ENCODE measurements at regions not wholly inside any gene's neighbourhood (a gene's known extent, or its start where the extent isn't known, plus 50 kb on each side); places are given as distances from the start of the nearest gene placed in this dataset.

GRCh38 chr12:83389237-83389996 is 702.7 kb downstream of the TMTC2 start:
- no peak overlapping the region for H3K4me3 ChIP-seq
- TF ChIP-seq CTCF (IDR thresholded peaks at IDR 0.05) = no peak
- no peaks in the 10 kb centered on the region for H3K36me3 ChIP-seq (ENCODE audit: low read depth)
- H3K9me3 ChIP-seq = no peaks in the 10 kb centered on the region
- H3K4me1 ChIP-seq (ENCODE audit: low read depth) = no peaks in the 10 kb centered on the region
- peak; percentile 58 for ATAC-seq
- peak; percentile 39 to 45 (median 41) for DNase-seq
- intact Hi-C loops (cut with DNase I, micrococcal nuclease) = no loop called here

GRCh38 chr12:83388551-83388950 is 701.8 kb downstream of the TMTC2 start:
- H3K9me3 ChIP-seq = no peaks in the 10 kb centered on the region
- ATAC-seq = no peak
- H3K4me3 ChIP-seq = no peak overlapping the region
- no peaks in the 10 kb centered on the region for H3K36me3 ChIP-seq (ENCODE audit: low read depth)
- no peaks in the 10 kb centered on the region for H3K4me1 ChIP-seq (ENCODE audit: low read depth)
- no peak for TF ChIP-seq CTCF (IDR thresholded peaks at IDR 0.05)
- no peak for DNase-seq
- intact Hi-C loops (cut with DNase I, micrococcal nuclease) = no loop called here

- no peaks in the 10 kb centered on the region for H3K4me1 ChIP-seq (ENCODE audit: low read depth)
- no peak for ATAC-seq
- H3K9me3 ChIP-seq = no peaks in the 10 kb centered on the region
- intact Hi-C loops (cut with DNase I, micrococcal nuclease) = no loop called here
- DNase-seq = no peak
- no peaks in the 10 kb centered on the region for H3K36me3 ChIP-seq (ENCODE audit: low read depth)
- H3K4me3 ChIP-seq = no peak overlapping the region
- no peak for TF ChIP-seq CTCF (IDR thresholded peaks at IDR 0.05)
These were observed 700.0 kb downstream of the TMTC2 start for GRCh38 chr12:83386527-83387264.

- Histone ChIP-seq H3K4me3 (no peak overlapping the region), H3K36me3 (ENCODE audit: low read depth) (no peaks in the 10 kb centered on the region), H3K9me3 (no peaks in the 10 kb centered on the region), H3K4me1 (ENCODE audit: low read depth) (no peaks in the 10 kb centered on the region)
- no peak for ATAC-seq
- intact Hi-C loops (cut with DNase I, micrococcal nuclease) = no loop called here
- DNase-seq = no peak
- no peak for TF ChIP-seq CTCF (IDR thresholded peaks at IDR 0.05)
These were observed 691.6 kb downstream of the TMTC2 start for GRCh38 chr12:83378186-83378727.

- H3K36me3 ChIP-seq (ENCODE audit: low read depth) = no peaks in the 10 kb centered on the region
- H3K9me3 ChIP-seq = no peaks in the 10 kb centered on the region
- no peak overlapping the region for H3K4me3 ChIP-seq
- no peak for DNase-seq
- TF ChIP-seq CTCF (IDR thresholded peaks at IDR 0.05) = no peak
- intact Hi-C loops (cut with DNase I, micrococcal nuclease) = no loop called here
- H3K4me1 ChIP-seq (ENCODE audit: low read depth) = no peaks in the 10 kb centered on the region
- no peak for ATAC-seq
These were observed 678.6 kb downstream of the TMTC2 start for GRCh38 chr12:83365317-83365716.

Measured in mucosa of descending colon (tissue), 3 donors.